ENCODE measurements at regions not wholly inside any gene's neighbourhood (a gene's known extent, or its start where the extent isn't known, plus 50 kb on each side); places are given as distances from the start of the nearest gene placed in this dataset.

GRCh38 chr7:22569586-22570321 is 69.8 kb upstream of the STEAP1B start:
- WGBS (ENCODE audit: insufficient coverage): 32% methylated on average over 8 of the region's 11 CpGs
- no peak overlapping the region for H3K27ac ChIP-seq (ENCODE audit: low read length in 2 of 2)
- H3K4me1 Mint-ChIP-seq: peaks cover 48% of the 10 kb centered on the region
- H3K9me3 Mint-ChIP-seq (ENCODE audit: insufficient read depth): no peaks in the 10 kb centered on the region
- no peaks in the 10 kb centered on the region for H3K27me3 Mint-ChIP-seq
- H3K27ac Mint-ChIP-seq: no peak overlapping the region
- H3K9me3 ChIP-seq (ENCODE audit: control extremely low read depth in 1 of 3, control insufficient read depth in 2 of 3, insufficient read depth in 1 of 3, low read length in 2 of 3): no peaks in the 10 kb centered on the region
- POLR2A ChIA-PET: no interaction called here
- H3K4me3 ChIP-seq (ENCODE audit: control extremely low read depth in 1 of 5, extremely low read depth in 1 of 5, insufficient read depth in 1 of 5, low read depth in 2 of 5, low read length in 4 of 5): no peak overlapping the region
- H3K79me2 ChIP-seq (ENCODE audit: control insufficient read depth, insufficient read depth, low read length): peaks cover 5% of the 10 kb centered on the region
- ATAC-seq (ENCODE audit: low read depth) (no peak), DNase-seq (peak; percentile 65)
- peaks cover 0 to 1% of the 10 kb centered on the region in 2 experiments for H3K36me3 ChIP-seq (replicated peaks in 1 of 2; ENCODE audit: control extremely low read depth in 1 of 2, control insufficient read depth in 1 of 2, extremely low read depth in 1 of 2, insufficient read depth in 2 of 2, low read length in 1 of 2)
- H2AFZ ChIP-seq (ENCODE audit: insufficient read depth, low read depth, low read length, poor library complexity, severe bottlenecking): no peak overlapping the region
- no peak overlapping the region for H3K9ac ChIP-seq (ENCODE audit: low read length)
- intact Hi-C loops (cut with micrococcal nuclease): loop anchor here (10.0 kb wide), 1 partner anchor 45 kb away; no protein-coding TSS in a partner anchor
- TF ChIP-seq EZH2 (IDR thresholded peaks at IDR 0.05; ENCODE audit: borderline replicate concordance, insufficient read depth, low read depth, low read length, poor library complexity, severe bottlenecking): no peak
- TF ChIP-seq, protein P1, sequence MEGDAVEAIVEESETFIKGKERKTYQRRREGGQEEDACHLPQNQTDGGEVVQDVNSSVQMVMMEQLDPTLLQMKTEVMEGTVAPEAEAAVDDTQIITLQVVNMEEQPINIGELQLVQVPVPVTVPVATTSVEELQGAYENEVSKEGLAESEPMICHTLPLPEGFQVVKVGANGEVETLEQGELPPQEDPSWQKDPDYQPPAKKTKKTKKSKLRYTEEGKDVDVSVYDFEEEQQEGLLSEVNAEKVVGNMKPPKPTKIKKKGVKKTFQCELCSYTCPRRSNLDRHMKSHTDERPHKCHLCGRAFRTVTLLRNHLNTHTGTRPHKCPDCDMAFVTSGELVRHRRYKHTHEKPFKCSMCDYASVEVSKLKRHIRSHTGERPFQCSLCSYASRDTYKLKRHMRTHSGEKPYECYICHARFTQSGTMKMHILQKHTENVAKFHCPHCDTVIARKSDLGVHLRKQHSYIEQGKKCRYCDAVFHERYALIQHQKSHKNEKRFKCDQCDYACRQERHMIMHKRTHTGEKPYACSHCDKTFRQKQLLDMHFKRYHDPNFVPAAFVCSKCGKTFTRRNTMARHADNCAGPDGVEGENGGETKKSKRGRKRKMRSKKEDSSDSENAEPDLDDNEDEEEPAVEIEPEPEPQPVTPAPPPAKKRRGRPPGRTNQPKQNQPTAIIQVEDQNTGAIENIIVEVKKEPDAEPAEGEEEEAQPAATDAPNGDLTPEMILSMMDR (IDR thresholded peaks at IDR 0.05): no peak
- H4K20me1 ChIP-seq (ENCODE audit: control insufficient read depth, insufficient read depth, low read length, poor library complexity, severe bottlenecking): no peaks in the 10 kb centered on the region
- H3K4me2 ChIP-seq (replicated peaks; ENCODE audit: low read depth, low read length, poor library complexity, severe bottlenecking): peak overlapping the region; percentile 34
- H3K27me3 ChIP-seq (replicated peaks in 1 of 4; ENCODE audit: control extremely low read depth in 1 of 4, control insufficient read depth in 3 of 4, insufficient read depth in 4 of 4, low read length in 3 of 4): no peaks in the 10 kb centered on the region
- CTCF ChIA-PET: interaction anchor here (1.0 to 3.4 kb wide), 5 partner anchors 9 to 159 kb away, joined by 3 to 19 read pairs (median 5); partner anchors contain the start of gene IL6
- peaks cover 38 to 46% of the 10 kb centered on the region in 2 donors for H3K4me1 ChIP-seq (ENCODE audit: control insufficient read depth in 2 of 2, insufficient read depth in 2 of 2, low read length in 2 of 2)
- H3K4me3 Mint-ChIP-seq: peak overlapping the region; percentile 23

GRCh38 chr7:22566592-22566991 is 66.6 kb upstream of the STEAP1B start:
- POLR2A ChIA-PET: no interaction called here
- Mint-ChIP-seq H3K9me3 (ENCODE audit: insufficient read depth) (no peaks in the 10 kb centered on the region), H3K4me1 (peaks cover 75% of the 10 kb centered on the region), H3K4me3 (no peak overlapping the region), H3K27me3 (no peaks in the 10 kb centered on the region), H3K27ac (no peak overlapping the region)
- Histone ChIP-seq H2AFZ (ENCODE audit: insufficient read depth, low read depth, low read length, poor library complexity, severe bottlenecking) (no peak overlapping the region), H3K4me2 (replicated peaks; ENCODE audit: low read depth, low read length, poor library complexity, severe bottlenecking) (peak overlapping the region; percentile 65), H4K20me1 (ENCODE audit: control insufficient read depth, insufficient read depth, low read length, poor library complexity, severe bottlenecking) (no peaks in the 10 kb centered on the region), H3K4me1 (ENCODE audit: control insufficient read depth in 2 of 2, insufficient read depth in 2 of 2, low read length in 2 of 2) (peaks cover 66 to 73% of the 10 kb centered on the region in 2 donors), H3K9me3 (ENCODE audit: control extremely low read depth in 1 of 3, control insufficient read depth in 2 of 3, insufficient read depth in 1 of 3, low read length in 2 of 3) (no peaks in the 10 kb centered on the region), H3K79me2 (ENCODE audit: control insufficient read depth, insufficient read depth, low read length) (peaks cover 5% of the 10 kb centered on the region), H3K27me3 (replicated peaks in 1 of 4; ENCODE audit: control extremely low read depth in 1 of 4, control insufficient read depth in 3 of 4, insufficient read depth in 4 of 4, low read length in 3 of 4) (no peaks in the 10 kb centered on the region), H3K27ac (ENCODE audit: low read length in 2 of 2) (no peak overlapping the region), H3K36me3 (replicated peaks in 1 of 2; ENCODE audit: control extremely low read depth in 1 of 2, control insufficient read depth in 1 of 2, extremely low read depth in 1 of 2, insufficient read depth in 2 of 2, low read length in 1 of 2) (no peaks in the 10 kb centered on the region), H3K9ac (ENCODE audit: low read length) (no peak overlapping the region), H3K4me3 (ENCODE audit: control extremely low read depth in 1 of 5, extremely low read depth in 1 of 5, insufficient read depth in 1 of 5, low read depth in 2 of 5, low read length in 4 of 5) (no peak overlapping the region)
- CTCF ChIA-PET: interaction anchor here (16.2 kb wide), 1 partner anchor 160 kb away, joined by 712 read pairs; the partner anchor contains the start of gene IL6
- DNase-seq (no peak), ATAC-seq (ENCODE audit: low read depth) (no peak)
- intact Hi-C loops (cut with micrococcal nuclease): loop anchor here (10.0 kb wide), 1 partner anchor 48 kb away; no protein-coding TSS in a partner anchor
- TF ChIP-seq, protein P1 (IDR thresholded peaks at IDR 0.05): no peak
- no peak for TF ChIP-seq EZH2 (IDR thresholded peaks at IDR 0.05; ENCODE audit: borderline replicate concordance, insufficient read depth, low read depth, low read length, poor library complexity, severe bottlenecking)
- WGBS (ENCODE audit: insufficient coverage): no CpG with 5 or more reads among the region's 4 CpGs

All from B cell (primary cell).